ENCODE measurements at regions not wholly inside any gene's neighbourhood (a gene's known extent, or its start where the extent isn't known, plus 50 kb on each side); places are given as distances from the start of the nearest gene placed in this dataset.

DNA sequence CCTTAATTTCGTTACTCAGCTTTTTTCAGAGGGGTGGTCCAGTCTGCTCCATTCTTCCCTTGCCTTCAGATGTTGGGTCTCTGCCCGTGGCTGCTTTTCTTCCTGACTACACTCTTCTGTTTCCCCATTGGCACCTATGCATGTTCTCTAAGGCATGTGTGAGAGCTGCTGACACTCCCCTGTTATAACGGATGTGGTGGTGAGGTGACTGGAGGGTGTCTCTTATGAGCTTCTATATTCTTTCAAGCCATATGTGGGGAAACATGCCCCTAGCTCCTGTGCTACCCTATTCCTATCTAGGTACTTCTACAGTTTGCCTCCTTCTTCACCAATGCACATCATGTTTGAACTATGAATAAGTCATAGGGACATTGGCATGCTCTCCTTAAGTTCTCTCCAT lies 643.2 kb downstream of the RPL10L start:
- Histone ChIP-seq H3K9ac (ENCODE audit: control insufficient read depth, extremely low read depth, insufficient read depth, low read length) (no peak overlapping the region), H3K4me2 (ENCODE audit: control insufficient read depth, extremely low read depth, insufficient read depth, low read depth, low read length) (no peak overlapping the region), H3K9me1 (ENCODE audit: control insufficient read depth, extremely low read depth, insufficient read depth, low read length) (no peaks in the 10 kb centered on the region), H2AFZ (ENCODE audit: control insufficient read depth, low read length) (no peak overlapping the region), H4K20me1 (ENCODE audit: control insufficient read depth, extremely low read depth, insufficient read depth, low read length) (no peaks in the 10 kb centered on the region), H3K79me2 (ENCODE audit: control insufficient read depth, insufficient read depth, low read length) (no peaks in the 10 kb centered on the region), H3K4me1 (ENCODE audit: control insufficient read depth, extremely low read depth, insufficient read depth, low read length) (no peaks in the 10 kb centered on the region), H3K27ac (ENCODE audit: control insufficient read depth, insufficient read depth, low read length) (no peak overlapping the region), H3K36me3 (ENCODE audit: control insufficient read depth in 2 of 2, extremely low read depth in 1 of 2, insufficient read depth in 2 of 2, low read length in 2 of 2) (no peaks in the 10 kb centered on the region), H3K4me3 (ENCODE audit: control insufficient read depth in 2 of 3, extremely low read depth in 1 of 3, insufficient read depth in 2 of 3, low read depth in 1 of 3, low read length in 3 of 3) (no peak overlapping the region), H3K9me3 (ENCODE audit: control insufficient read depth, low read depth, low read length) (no peaks in the 10 kb centered on the region), H3K27me3 (ENCODE audit: control insufficient read depth, extremely low read depth, insufficient read depth, low read length) (no peaks in the 10 kb centered on the region)
- no peak for DNase-seq (ENCODE audit: low read depth, low spot score)
- TF ChIP-seq, protein P1, sequence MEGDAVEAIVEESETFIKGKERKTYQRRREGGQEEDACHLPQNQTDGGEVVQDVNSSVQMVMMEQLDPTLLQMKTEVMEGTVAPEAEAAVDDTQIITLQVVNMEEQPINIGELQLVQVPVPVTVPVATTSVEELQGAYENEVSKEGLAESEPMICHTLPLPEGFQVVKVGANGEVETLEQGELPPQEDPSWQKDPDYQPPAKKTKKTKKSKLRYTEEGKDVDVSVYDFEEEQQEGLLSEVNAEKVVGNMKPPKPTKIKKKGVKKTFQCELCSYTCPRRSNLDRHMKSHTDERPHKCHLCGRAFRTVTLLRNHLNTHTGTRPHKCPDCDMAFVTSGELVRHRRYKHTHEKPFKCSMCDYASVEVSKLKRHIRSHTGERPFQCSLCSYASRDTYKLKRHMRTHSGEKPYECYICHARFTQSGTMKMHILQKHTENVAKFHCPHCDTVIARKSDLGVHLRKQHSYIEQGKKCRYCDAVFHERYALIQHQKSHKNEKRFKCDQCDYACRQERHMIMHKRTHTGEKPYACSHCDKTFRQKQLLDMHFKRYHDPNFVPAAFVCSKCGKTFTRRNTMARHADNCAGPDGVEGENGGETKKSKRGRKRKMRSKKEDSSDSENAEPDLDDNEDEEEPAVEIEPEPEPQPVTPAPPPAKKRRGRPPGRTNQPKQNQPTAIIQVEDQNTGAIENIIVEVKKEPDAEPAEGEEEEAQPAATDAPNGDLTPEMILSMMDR (optimal IDR thresholded peaks at IDR 0.05 in 1 of 3, IDR thresholded peaks at IDR 0.05 in 1 of 3, conservative IDR thresholded peaks at IDR 0.05 in 1 of 3; ENCODE audit: extremely low read depth in 1 of 3, insufficient read depth in 2 of 3, low read length in 3 of 3): no peak
- no peak for TF ChIP-seq EZH2 (IDR thresholded peaks at IDR 0.05; ENCODE audit: low read length)
- no peak for FAIRE-seq
- dilution Hi-C loops (cut with MboI; ENCODE audit: extremely low pct_ligation_motif_present, low sequenced_read_pairs): no loop called here

- no peak for DNase-seq (ENCODE audit: low read depth, low spot score)
- no peaks in the 10 kb centered on the region for H3K9me1 ChIP-seq (ENCODE audit: control insufficient read depth, extremely low read depth, insufficient read depth, low read length)
- no peak for TF ChIP-seq EZH2 (IDR thresholded peaks at IDR 0.05; ENCODE audit: low read length)
- TF ChIP-seq, protein P1 (optimal IDR thresholded peaks at IDR 0.05 in 1 of 3, IDR thresholded peaks at IDR 0.05 in 1 of 3, conservative IDR thresholded peaks at IDR 0.05 in 1 of 3; ENCODE audit: extremely low read depth in 1 of 3, insufficient read depth in 2 of 3, low read length in 3 of 3): no peak
- no peaks in the 10 kb centered on the region for H3K79me2 ChIP-seq (ENCODE audit: control insufficient read depth, insufficient read depth, low read length)
- no peak for FAIRE-seq
- H2AFZ ChIP-seq (ENCODE audit: control insufficient read depth, low read length): no peak overlapping the region
- H3K4me3 ChIP-seq (ENCODE audit: control insufficient read depth in 2 of 3, extremely low read depth in 1 of 3, insufficient read depth in 2 of 3, low read depth in 1 of 3, low read length in 3 of 3): no peak overlapping the region
- H3K36me3 ChIP-seq (ENCODE audit: control insufficient read depth in 2 of 2, extremely low read depth in 1 of 2, insufficient read depth in 2 of 2, low read length in 2 of 2): no peaks in the 10 kb centered on the region
- no peak overlapping the region for H3K4me2 ChIP-seq (ENCODE audit: control insufficient read depth, extremely low read depth, insufficient read depth, low read depth, low read length)
- dilution Hi-C loops (cut with MboI; ENCODE audit: extremely low pct_ligation_motif_present, low sequenced_read_pairs): no loop called here
- H3K9me3 ChIP-seq (ENCODE audit: control insufficient read depth, low read depth, low read length): no peaks in the 10 kb centered on the region
- no peaks in the 10 kb centered on the region for H3K27me3 ChIP-seq (ENCODE audit: control insufficient read depth, extremely low read depth, insufficient read depth, low read length)
- H4K20me1 ChIP-seq (ENCODE audit: control insufficient read depth, extremely low read depth, insufficient read depth, low read length): no peaks in the 10 kb centered on the region
- no peaks in the 10 kb centered on the region for H3K4me1 ChIP-seq (ENCODE audit: control insufficient read depth, extremely low read depth, insufficient read depth, low read length)
- no peak overlapping the region for H3K27ac ChIP-seq (ENCODE audit: control insufficient read depth, insufficient read depth, low read length)
- H3K9ac ChIP-seq (ENCODE audit: control insufficient read depth, extremely low read depth, insufficient read depth, low read length): no peak overlapping the region
Measured at GRCh38 chr14:45998554-45998953, 653.0 kb downstream of the RPL10L start.
